ENCODE measurements at regions not wholly inside any gene's neighbourhood (a gene's known extent, or its start where the extent isn't known, plus 50 kb on each side); places are given as distances from the start of the nearest gene placed in this dataset.

GRCh38 chr3:110755345-110755744, 316.3 kb upstream of the NECTIN3 start:
- Histone ChIP-seq H3K4me1 (replicated peaks) (no peaks in the 10 kb centered on the region), H3K4me3 (no peak overlapping the region), H3K27me3 (replicated peaks) (no peaks in the 10 kb centered on the region), H3K36me3 (no peaks in the 10 kb centered on the region), H3K27ac (no peak overlapping the region), H3K9me3 (replicated peaks) (no peaks in the 10 kb centered on the region)
- no peak for DNase-seq (ENCODE audit: low read depth in 1 of 2, low spot score in 2 of 2)

GRCh38 chr3:110756705-110757104, 314.9 kb upstream of the NECTIN3 start:
- Histone ChIP-seq H3K4me1 (replicated peaks) (no peaks in the 10 kb centered on the region), H3K36me3 (no peaks in the 10 kb centered on the region), H3K4me3 (no peak overlapping the region), H3K27me3 (replicated peaks) (no peaks in the 10 kb centered on the region), H3K9me3 (replicated peaks) (no peaks in the 10 kb centered on the region), H3K27ac (no peak overlapping the region)
- DNase-seq (ENCODE audit: low read depth in 1 of 2, low spot score in 2 of 2) = no peak

GRCh38 chr3:110758208-110758607, 313.4 kb upstream of the NECTIN3 start:
- H3K27me3 ChIP-seq (replicated peaks) = no peaks in the 10 kb centered on the region
- no peaks in the 10 kb centered on the region for H3K36me3 ChIP-seq
- no peaks in the 10 kb centered on the region for H3K9me3 ChIP-seq (replicated peaks)
- no peak overlapping the region for H3K4me3 ChIP-seq
- H3K4me1 ChIP-seq (replicated peaks) = no peaks in the 10 kb centered on the region
- H3K27ac ChIP-seq = no peak overlapping the region
- no peak for DNase-seq (ENCODE audit: low read depth in 1 of 2, low spot score in 2 of 2)

- Histone ChIP-seq H3K27me3 (replicated peaks) (no peaks in the 10 kb centered on the region), H3K9me3 (replicated peaks) (no peaks in the 10 kb centered on the region), H3K4me3 (no peak overlapping the region), H3K36me3 (no peaks in the 10 kb centered on the region), H3K27ac (no peak overlapping the region), H3K4me1 (replicated peaks) (peaks cover 1% of the 10 kb centered on the region)
- DNase-seq (ENCODE audit: low read depth in 1 of 2, low spot score in 2 of 2) = no peak
Measured at GRCh38 chr3:110767156-110767555, 304.5 kb upstream of the NECTIN3 start.

GRCh38 chr3:110767838-110768237, 303.8 kb upstream of the NECTIN3 start:
- Histone ChIP-seq H3K27ac (no peak overlapping the region), H3K36me3 (no peaks in the 10 kb centered on the region), H3K27me3 (replicated peaks) (no peaks in the 10 kb centered on the region), H3K4me3 (no peak overlapping the region), H3K9me3 (replicated peaks) (no peaks in the 10 kb centered on the region), H3K4me1 (replicated peaks) (peaks cover 8% of the 10 kb centered on the region)
- DNase-seq (ENCODE audit: low read depth in 1 of 2, low spot score in 2 of 2) = no peak

- peak; percentile 68 to 76 for DNase-seq (ENCODE audit: low read depth in 1 of 2, low spot score in 2 of 2)
- Histone ChIP-seq H3K27ac (peak overlapping the region; percentile 71), H3K9me3 (replicated peaks) (no peaks in the 10 kb centered on the region)
Measured at GRCh38 chr3:110773413-110773954, 298.1 kb upstream of the NECTIN3 start.

GRCh38 chr3:110774496-110775265, 296.9 kb upstream of the NECTIN3 start:
- no peak for DNase-seq (ENCODE audit: low read depth in 1 of 2, low spot score in 2 of 2)
- H3K27ac ChIP-seq = peak overlapping the region; percentile 71
- no peaks in the 10 kb centered on the region for H3K27me3 ChIP-seq (replicated peaks)

More at GRCh38 chr3:110773413-110773954, 298.1 kb upstream of the NECTIN3 start:
- Histone ChIP-seq H3K27me3 (replicated peaks) (no peaks in the 10 kb centered on the region), H3K4me3 (no peak overlapping the region), H3K4me1 (replicated peaks) (peaks cover 26% of the 10 kb centered on the region), H3K36me3 (no peaks in the 10 kb centered on the region)

GRCh38 chr3:110779581-110779980, 292.0 kb upstream of the NECTIN3 start:
- H3K36me3 ChIP-seq = no peaks in the 10 kb centered on the region
- no peaks in the 10 kb centered on the region for H3K9me3 ChIP-seq (replicated peaks)

More at GRCh38 chr3:110774496-110775265, 296.9 kb upstream of the NECTIN3 start:
- Histone ChIP-seq H3K4me3 (no peak overlapping the region), H3K9me3 (replicated peaks) (no peaks in the 10 kb centered on the region), H3K4me1 (replicated peaks) (peaks cover 26% of the 10 kb centered on the region), H3K36me3 (no peaks in the 10 kb centered on the region)

GRCh38 chr3:110783541-110783940, 288.1 kb upstream of the NECTIN3 start:
- no peaks in the 10 kb centered on the region for H3K4me1 ChIP-seq (replicated peaks)
- H3K4me3 ChIP-seq = no peak overlapping the region
- H3K9me3 ChIP-seq (replicated peaks) = no peaks in the 10 kb centered on the region; the same call in 1 of the 2 replicates
- H3K27me3 ChIP-seq (replicated peaks) = no peaks in the 10 kb centered on the region
- no peak overlapping the region for H3K27ac ChIP-seq
- DNase-seq (ENCODE audit: low read depth in 1 of 2, low spot score in 2 of 2) = no peak
- H3K36me3 ChIP-seq = no peaks in the 10 kb centered on the region

More at GRCh38 chr3:110779581-110779980, 292.0 kb upstream of the NECTIN3 start:
- Histone ChIP-seq H3K4me1 (replicated peaks) (peaks cover under 1% of the 10 kb centered on the region), H3K27ac (no peak overlapping the region), H3K4me3 (no peak overlapping the region), H3K27me3 (replicated peaks) (no peaks in the 10 kb centered on the region)
- DNase-seq (ENCODE audit: low read depth in 1 of 2, low spot score in 2 of 2) = no peak

- no peak overlapping the region for H3K4me3 ChIP-seq
- H3K27me3 ChIP-seq (replicated peaks) = no peaks in the 10 kb centered on the region
- no peak for DNase-seq (ENCODE audit: low read depth in 1 of 2, low spot score in 2 of 2)
- no peaks in the 10 kb centered on the region for H3K4me1 ChIP-seq (replicated peaks)
- H3K36me3 ChIP-seq = no peaks in the 10 kb centered on the region
- no peaks in the 10 kb centered on the region; the same call in 1 of the 2 replicates for H3K9me3 ChIP-seq (replicated peaks)
- no peak overlapping the region for H3K27ac ChIP-seq
Measured at GRCh38 chr3:110788794-110789193, 282.8 kb upstream of the NECTIN3 start.

GRCh38 chr3:110789315-110789714, 282.3 kb upstream of the NECTIN3 start:
- no peaks in the 10 kb centered on the region; the same call in 1 of the 2 replicates for H3K9me3 ChIP-seq (replicated peaks)
- no peak for DNase-seq (ENCODE audit: low read depth in 1 of 2, low spot score in 2 of 2)
- no peaks in the 10 kb centered on the region for H3K36me3 ChIP-seq
- H3K4me3 ChIP-seq = no peak overlapping the region
- H3K27me3 ChIP-seq (replicated peaks) = no peaks in the 10 kb centered on the region
- no peak overlapping the region for H3K27ac ChIP-seq
- H3K4me1 ChIP-seq (replicated peaks) = no peaks in the 10 kb centered on the region

- no peaks in the 10 kb centered on the region; the same call in 1 of the 2 replicates for H3K9me3 ChIP-seq (replicated peaks)
- no peak for DNase-seq (ENCODE audit: low read depth in 1 of 2, low spot score in 2 of 2)
- no peak overlapping the region for H3K4me3 ChIP-seq
- no peaks in the 10 kb centered on the region for H3K36me3 ChIP-seq
- H3K4me1 ChIP-seq (replicated peaks) = no peaks in the 10 kb centered on the region
- H3K27me3 ChIP-seq (replicated peaks) = no peaks in the 10 kb centered on the region
- H3K27ac ChIP-seq = no peak overlapping the region
Measured at GRCh38 chr3:110790631-110791030, 281.0 kb upstream of the NECTIN3 start.

GRCh38 chr3:110791995-110792686, 279.5 kb upstream of the NECTIN3 start:
- no peaks in the 10 kb centered on the region for H3K4me1 ChIP-seq (replicated peaks)
- H3K27ac ChIP-seq = no peak overlapping the region
- H3K36me3 ChIP-seq = no peaks in the 10 kb centered on the region
- H3K9me3 ChIP-seq (replicated peaks) = no peaks in the 10 kb centered on the region; the same call in 1 of the 2 replicates
- no peak for DNase-seq (ENCODE audit: low read depth in 1 of 2, low spot score in 2 of 2)
- no peak overlapping the region for H3K4me3 ChIP-seq
- no peaks in the 10 kb centered on the region for H3K27me3 ChIP-seq (replicated peaks)

GRCh38 chr3:110793611-110794010, 278.0 kb upstream of the NECTIN3 start:
- no peak overlapping the region for H3K27ac ChIP-seq

More at GRCh38 chr3:110793611-110794010, 278.0 kb upstream of the NECTIN3 start:
- no peaks in the 10 kb centered on the region; the same call in 1 of the 2 replicates for H3K9me3 ChIP-seq (replicated peaks)
- no peak overlapping the region for H3K4me3 ChIP-seq
- H3K36me3 ChIP-seq = no peaks in the 10 kb centered on the region
- no peaks in the 10 kb centered on the region for H3K27me3 ChIP-seq (replicated peaks)
- no peak for DNase-seq (ENCODE audit: low read depth in 1 of 2, low spot score in 2 of 2)
- no peaks in the 10 kb centered on the region for H3K4me1 ChIP-seq (replicated peaks)
